ENCODE measurements at regions not wholly inside any gene's neighbourhood (a gene's known extent, or its start where the extent isn't known, plus 50 kb on each side); places are given as distances from the start of the nearest gene placed in this dataset.

DNA sequence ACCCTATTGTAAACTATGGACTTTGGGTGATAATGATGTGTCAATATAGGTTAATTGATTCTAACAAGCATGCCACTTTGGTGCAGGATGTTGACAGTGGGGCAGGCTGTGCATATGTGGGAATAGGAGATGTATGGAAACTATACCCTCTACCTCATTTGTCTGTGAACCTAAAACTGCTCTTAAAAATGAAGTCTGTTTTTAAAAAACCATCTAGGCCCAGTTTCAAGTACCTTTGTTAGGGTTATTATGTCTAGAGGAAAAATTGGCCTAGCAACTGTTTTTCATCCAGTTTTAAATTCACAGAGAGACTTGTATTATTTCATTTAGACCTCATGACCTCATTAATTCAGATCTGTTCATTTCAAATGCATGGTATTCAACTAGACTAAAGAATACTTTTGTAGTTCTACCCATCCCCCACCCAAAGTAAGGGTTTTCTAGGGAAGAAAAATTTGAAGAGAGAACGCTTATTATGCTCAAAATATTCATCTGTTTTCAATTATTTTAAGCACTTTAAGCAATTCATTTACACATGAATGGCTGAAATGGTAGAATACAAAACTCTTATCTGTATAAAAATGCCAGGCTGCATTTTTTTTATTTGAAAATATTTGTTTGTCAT, 1781.9 kb upstream of the MIR17HG start:
- ChIA-PET CTCF (no interaction called here), POLR2A (ENCODE audit: low non-redundant PET) (no interaction called here)
- no peak for DNase-seq (ENCODE audit: low spot score)
- H3K27ac ChIP-seq = no peak overlapping the region
- TF ChIP-seq CTCF (conservative IDR thresholded peaks at IDR 0.05; ENCODE audit: low read depth) = no peak

- H3K27ac ChIP-seq = no peak overlapping the region
- ChIA-PET POLR2A (ENCODE audit: low non-redundant PET) (no interaction called here), CTCF (interaction anchor here (0.5 kb wide), 1 partner anchor 1812 kb away, joined by 5 read pairs; no protein-coding TSS in a partner anchor)
- no peak for TF ChIP-seq CTCF (conservative IDR thresholded peaks at IDR 0.05; ENCODE audit: low read depth)
- no peak for DNase-seq (ENCODE audit: low spot score)
Observed at GRCh38 chr13:89567025-89567424, 1780.5 kb upstream of the MIR17HG start.

DNA sequence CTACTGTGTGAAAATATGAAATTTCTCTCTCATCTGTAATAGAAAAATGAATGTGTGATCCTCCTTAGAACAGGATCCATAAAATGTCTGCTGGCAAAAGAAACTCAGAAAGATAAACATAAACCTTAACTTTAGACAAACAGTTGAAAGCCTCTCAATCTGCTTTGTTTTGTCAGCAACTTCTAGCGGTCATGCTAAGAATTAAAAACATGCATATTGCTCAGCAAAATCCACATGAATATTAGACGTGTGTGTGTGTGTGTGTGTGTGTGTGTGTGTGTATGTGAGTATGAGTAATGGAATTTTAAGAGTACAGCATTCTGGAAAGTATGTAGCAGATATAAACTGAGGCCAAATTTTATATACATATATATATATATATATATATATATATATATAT, 1779.2 kb upstream of the MIR17HG start:
- ChIA-PET POLR2A (ENCODE audit: low non-redundant PET) (no interaction called here), CTCF (interaction anchor here (0.6 kb wide), 1 partner anchor 75 kb away, joined by 3 read pairs; no protein-coding TSS in a partner anchor)
- no peak for DNase-seq (ENCODE audit: low spot score)
- H3K27ac ChIP-seq = no peak overlapping the region
- TF ChIP-seq CTCF (conservative IDR thresholded peaks at IDR 0.05; ENCODE audit: low read depth) = no peak

DNA sequence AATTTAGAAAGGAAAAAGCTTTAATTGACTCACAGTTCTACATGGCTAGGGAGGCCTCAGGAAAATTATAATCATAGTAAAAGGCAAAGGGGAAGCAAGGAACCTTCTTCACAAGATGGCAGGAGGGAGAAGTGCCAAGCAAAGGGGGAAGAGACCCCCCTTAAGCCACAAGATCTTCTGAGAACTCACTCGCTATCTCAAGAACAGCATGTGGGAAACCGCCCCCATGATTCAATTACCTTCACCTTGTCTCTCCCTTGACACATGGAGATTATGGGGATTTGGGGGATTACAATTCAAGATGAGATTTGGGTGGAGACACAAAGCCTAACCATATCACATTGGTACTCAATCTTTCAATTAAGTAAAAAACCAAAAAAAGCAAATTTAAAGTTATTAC, 1778.7 kb upstream of the MIR17HG start:
- DNase-seq (ENCODE audit: low spot score) = no peak
- POLR2A ChIA-PET (ENCODE audit: low non-redundant PET) = no interaction called here
- CTCF ChIA-PET = interaction anchor here (0.6 kb wide), 1 partner anchor 75 kb away, joined by 3 read pairs; no protein-coding TSS in a partner anchor
- H3K27ac ChIP-seq = no peak overlapping the region
- TF ChIP-seq CTCF (conservative IDR thresholded peaks at IDR 0.05; ENCODE audit: low read depth) = no peak

- DNase-seq (ENCODE audit: low spot score) = no peak
- ChIA-PET POLR2A (ENCODE audit: low non-redundant PET) (no interaction called here), CTCF (interaction anchor here (0.6 to 0.7 kb wide), 3 partner anchors 10 to 1235 kb away, joined by 3 read pairs; no protein-coding TSS in a partner anchor)
- H3K27ac ChIP-seq = no peak overlapping the region
- TF ChIP-seq CTCF (conservative IDR thresholded peaks at IDR 0.05; ENCODE audit: low read depth) = no peak
Observed at GRCh38 chr13:89571676-89572075, 1775.8 kb upstream of the MIR17HG start.

DNA sequence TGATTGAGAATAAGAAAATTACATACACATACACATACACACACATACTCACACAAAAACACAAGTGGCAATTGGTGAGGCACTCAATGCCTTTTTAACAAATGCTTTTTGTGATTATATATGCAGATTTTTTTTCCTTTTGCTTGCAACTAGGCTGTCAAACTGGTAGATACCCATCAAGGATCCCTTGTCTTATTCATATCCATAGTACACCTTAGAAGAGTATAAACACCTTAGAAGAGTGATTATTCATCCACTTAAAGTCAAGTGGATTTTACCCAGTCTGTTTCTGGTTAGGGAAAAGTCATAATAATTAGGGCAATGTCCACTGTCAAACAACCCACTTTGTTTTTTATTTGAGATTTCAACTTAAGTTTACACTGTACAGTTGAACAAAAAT, 1773.4 kb upstream of the MIR17HG start:
- TF ChIP-seq CTCF (conservative IDR thresholded peaks at IDR 0.05; ENCODE audit: low read depth) = no peak
- no peak for DNase-seq (ENCODE audit: low spot score)
- ChIA-PET CTCF (no interaction called here), POLR2A (ENCODE audit: low non-redundant PET) (no interaction called here)
- no peak overlapping the region for H3K27ac ChIP-seq

Measured in RWPE1 (cell line).